T-helper 1 cell treated with Interleukin-12 subunit alpha and Interleukin-12 subunit beta and Interleukin-4 antibody, amounts not matched to agents 30 ng/mL and 1 ng/mL, for 36 hours (primary cell): ENCODE measurements at regions not wholly inside any gene's neighbourhood (a gene's known extent, or its start where the extent isn't known, plus 50 kb on each side); places are given as distances from the start of the nearest gene placed in this dataset.
"Not testable (repeated sequence)": the region's sequence is repeated elsewhere in the genome, so short reads cannot be mapped to it uniquely, and the experiment has no call there.

Experiments
- intact Hi-C: fragments of 100-400 bp; cut with micrococcal nuclease; formaldehyde crosslinking; loops from one replicate; pipeline ENCODE4 v1.15.1; 2024

DNA sequence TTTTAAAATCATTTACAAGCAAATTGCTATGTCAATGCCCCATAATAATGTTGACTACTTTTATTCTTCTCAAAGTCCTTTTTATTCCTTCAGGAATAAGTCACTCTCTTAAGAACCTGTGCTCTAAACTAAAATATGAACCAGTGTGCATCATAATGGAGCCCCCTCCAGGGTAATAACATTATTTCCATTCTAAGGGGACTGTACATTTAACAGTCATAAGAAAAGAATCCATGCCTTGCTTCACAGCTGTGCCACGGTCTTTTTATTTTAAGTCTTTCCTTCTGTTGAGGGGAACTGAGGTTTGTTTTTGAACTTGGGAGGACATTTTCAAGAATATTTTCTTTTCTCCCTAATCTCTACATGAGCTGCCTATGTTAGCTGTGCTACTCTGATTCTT is 297.6 kb downstream of the MAN2A1 start:
- intact Hi-C loops: no loop called here

DNA sequence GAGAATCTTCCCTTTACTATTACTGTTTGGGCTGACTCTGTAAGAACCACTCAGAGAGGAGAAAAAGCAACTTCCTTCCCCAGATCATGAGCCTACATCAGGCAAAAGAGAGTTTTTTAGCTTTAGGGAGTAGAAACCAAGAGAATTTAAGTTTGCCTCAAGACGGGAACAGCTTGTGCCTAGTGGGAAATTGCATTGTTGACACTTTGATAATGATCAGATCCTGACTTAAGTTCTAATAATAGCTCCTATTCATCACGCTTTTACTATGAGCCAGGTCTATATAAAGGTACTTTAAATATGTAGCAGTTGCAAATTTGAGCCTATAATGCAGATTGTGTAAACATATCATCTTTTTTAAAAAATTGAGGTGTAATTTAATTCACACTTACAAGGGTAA is 298.2 kb downstream of the MAN2A1 start:
- intact Hi-C loops: no loop called here

DNA sequence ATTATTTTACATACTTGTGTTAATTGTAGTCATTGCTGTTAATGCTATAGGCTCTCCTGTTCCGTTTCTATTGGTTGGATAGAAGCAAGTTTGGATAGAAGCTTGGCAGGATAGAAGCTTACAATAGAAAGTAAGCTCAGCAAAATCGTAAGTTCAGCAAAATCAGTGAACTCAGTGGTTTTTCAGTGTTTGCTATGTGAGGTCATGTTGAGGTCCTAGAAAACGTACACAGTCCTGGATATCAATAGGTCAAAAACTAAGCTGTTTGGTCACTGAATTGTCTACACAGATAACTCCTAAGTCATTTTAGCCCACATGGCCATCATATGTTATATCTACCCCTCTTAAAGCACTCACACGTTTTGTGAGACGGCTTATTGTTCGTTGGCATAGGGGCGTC is 299.4 kb downstream of the MAN2A1 start:
- intact Hi-C loops: no loop called here

DNA sequence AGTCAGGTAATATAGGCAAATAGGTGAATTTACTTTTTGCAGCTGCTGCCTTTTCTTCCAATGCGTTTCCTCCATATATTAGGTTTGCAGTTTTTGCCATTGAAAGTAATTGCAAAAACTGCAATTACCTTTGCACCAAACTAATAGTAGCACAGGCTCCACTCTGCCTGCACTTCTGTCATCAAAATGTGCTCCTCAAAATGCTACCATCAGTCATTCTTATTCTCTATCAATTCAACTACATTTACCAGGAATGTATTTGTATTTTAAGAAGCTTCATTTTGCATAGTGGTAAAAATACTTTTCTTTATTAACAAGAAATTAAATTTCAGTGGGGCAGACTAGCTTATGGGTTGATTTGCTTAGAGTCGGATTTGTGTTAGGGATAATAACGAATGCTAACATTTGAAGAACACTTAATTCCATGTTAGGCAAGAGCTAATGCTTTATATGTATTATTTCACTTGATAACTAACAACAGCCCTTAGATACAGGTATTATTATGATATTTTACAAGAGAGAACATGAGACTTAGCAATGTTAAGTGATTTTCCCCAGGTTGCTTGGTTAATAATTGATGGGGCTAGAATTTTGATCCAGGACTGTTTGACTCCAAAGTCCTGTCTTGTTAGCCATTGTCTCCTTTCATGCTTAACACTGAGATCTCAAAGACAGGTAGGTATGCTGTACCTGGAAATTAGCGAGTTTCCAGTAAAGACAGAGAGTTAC is 300.4 kb downstream of the MAN2A1 start:
- intact Hi-C loops: no loop called here

DNA sequence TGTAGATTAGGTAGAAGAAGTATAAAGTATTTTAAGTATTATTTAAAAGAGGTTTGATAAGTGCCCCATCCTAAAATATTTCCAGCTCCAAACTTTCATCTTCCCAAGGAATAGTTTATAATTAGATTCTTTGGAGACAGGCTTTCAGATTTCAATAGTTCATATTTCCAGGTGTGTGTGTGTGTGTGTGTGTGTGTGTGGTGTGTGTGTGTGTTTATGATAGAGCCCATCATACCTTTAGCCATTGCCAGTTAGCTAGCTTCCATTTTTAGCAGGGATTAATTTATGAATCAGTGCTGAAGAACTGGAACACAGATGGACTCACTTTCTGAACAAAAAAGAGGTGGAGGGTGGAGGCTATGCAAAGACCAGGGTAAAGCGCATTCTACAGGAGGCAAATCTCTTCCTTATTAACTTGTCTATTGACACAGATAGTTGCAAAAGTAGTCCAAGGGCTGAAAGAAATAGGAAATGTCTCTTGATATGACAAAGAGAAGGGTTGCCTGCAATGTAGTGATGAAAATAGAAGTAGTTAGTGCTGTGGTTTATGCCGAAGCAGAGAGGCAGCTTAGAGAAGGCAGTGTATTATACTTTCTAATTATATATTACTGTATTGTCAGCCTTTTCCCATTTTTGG is 301.1 kb downstream of the MAN2A1 start:
- intact Hi-C loops: no loop called here

DNA sequence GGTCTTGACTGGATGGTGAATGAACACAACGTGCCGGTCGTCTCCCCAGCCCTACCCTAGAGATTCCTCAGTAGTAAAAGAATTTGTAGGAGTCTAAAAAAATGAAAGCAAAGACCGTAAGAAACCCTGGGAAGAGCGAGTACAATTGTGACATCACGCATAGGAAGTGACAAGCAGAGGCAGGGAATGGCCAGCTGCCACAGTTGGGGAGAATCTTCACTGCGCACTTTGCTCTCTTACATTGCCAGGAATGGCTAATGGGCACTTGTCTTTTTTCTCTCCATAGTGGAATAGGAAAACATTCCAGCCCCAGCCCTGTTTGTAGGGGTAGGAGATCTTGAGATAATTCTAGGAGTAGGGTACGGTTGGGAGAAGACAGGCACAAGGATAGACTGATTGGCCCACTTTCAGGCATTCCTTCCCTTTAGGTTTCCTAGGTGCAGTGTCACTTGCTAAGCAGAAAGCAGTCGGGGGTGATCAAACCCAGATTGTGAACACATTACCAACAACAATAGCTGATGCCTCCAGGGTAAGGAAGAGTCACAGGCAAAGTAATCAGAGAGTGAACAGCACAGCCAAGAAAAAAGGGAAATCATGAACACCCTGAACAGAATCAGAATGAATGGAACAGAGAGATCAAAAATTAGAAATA is 302.7 kb downstream of the MAN2A1 start:
- intact Hi-C loops: no loop called here

DNA sequence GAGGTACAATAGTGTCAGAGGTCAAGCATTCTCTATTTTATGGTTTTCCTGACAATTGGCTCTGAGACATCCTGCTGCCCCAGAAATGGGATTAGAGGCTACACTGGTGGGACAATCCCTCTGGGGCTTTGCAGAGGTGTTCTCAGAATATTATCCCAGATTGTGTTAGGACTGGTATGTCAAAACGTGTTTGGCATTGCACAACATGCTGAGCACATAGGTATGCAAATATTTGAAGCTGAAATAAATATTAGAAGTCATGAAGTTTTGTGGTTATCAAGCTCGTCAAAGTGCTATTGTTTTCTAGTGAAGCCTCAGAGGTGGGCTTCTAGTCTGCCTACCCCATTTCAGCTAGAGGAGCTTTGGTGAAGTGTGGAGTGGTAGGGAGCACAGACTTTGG is 304.4 kb downstream of the MAN2A1 start:
- intact Hi-C loops: no loop called here

DNA sequence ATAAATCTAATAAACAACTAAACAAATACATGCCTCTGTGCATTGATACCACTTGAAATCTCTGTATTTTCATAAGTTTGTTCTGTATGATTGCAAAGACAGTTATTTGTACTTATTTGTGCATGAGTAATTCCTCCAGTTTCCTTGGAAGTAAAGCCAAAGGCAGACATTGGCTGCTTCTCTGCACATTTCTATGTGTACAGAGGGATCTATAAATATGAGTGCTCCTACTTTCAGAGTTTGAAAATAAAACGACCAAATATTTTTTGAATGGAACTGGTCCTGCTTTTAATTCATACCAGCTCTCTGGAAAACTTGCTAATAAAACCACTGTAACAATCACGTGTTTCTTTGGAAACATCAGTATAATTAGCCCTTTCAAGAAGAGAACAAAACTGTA is 306.5 kb downstream of the MAN2A1 start:
- intact Hi-C loops: no loop called here

DNA sequence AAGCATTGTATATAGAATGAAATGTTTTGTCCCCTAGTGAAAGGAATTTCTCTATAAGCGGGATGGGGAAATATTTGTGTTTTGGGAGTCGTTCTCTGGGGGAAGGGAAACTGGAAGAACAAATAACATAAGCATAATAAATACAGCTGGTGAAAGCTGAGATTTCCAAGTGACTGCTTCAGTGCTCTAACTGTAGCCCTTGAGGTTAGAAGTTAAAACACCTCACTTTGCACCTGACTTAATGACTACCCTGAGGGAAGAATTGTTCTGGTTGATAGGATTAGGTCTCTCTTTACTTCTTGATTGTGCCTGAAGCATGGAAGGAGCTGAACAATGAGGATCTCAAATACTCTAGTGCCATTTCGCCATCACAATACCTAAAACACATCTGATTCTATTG is 307.4 kb downstream of the MAN2A1 start:
- intact Hi-C loops: no loop called here

DNA sequence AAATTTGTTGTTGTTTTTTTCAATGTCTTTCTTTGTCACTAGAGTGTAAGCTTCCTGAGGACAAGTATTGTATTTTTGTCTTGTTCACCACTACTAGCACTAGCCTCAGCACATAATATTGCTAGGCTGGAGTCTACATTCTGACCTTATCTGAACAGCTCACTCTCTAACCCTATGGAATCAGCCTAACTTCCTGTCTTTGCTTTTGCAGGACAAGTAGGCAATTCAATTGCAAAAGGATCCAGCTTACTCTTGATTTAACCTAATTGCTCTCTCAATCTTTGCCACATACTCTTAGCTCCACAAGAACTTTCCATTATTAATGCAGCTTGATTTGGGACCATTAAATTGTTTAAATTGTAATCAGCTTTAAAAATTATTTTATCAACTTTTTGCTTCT is 308.5 kb downstream of the MAN2A1 start:
- intact Hi-C loops: no loop called here

DNA sequence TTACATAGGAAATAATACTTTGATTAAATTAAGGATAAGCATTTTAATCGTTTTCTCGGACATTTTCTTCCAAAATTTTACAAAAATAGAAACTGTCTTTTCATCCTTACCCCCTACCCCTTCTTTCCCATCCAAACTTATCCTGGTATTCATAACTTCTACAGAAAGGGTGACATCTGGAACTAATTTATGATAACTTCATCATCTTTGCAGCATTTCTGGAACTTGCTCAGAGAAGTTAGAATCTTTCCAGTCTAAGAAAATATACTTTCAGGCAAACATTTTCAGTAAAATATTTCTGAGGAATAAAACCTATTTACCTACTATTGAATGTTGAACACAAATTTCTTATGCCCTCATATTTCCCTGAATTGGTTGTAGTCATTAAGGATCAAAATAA is 309.0 kb downstream of the MAN2A1 start:
- intact Hi-C loops: no loop called here

DNA sequence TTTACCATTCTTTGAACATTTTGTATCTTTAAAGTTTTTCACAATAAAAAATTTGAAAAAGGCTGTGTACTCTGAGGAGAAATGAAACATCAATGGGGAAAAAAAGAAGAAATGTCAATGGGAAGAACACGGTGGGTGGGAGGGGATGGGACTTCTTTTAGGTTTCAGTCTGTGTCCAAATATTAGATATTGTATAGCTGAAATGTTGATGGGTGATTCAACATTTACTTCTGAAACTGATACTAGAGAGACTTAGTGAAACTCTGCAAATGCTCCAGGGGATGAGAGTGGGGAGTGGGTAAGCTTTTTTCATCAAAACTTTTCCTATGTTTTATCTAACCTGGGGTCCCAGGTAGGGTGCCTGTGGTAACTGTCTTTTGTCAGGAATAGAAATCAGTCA is 311.9 kb downstream of the MAN2A1 start:
- intact Hi-C loops: no loop called here

DNA sequence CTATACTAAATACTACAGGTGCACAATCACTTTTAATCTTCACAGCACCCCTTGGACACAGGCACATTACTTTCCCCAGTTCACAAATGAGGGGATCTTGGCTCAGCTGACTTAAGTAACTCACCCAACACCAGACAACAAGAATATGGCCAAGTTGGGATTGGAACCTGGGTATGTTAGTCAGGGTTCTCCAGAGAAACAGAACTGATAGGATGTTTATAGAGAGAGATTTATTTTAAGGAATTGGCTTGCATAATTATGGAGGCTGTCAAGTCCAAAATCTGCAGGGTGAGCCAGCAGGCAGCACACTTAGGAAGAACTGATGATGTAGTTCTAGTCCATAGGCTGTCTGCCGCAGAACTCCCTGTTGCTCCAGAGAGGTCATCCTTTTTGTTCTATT is 312.9 kb downstream of the MAN2A1 start:
- intact Hi-C loops: no loop called here

DNA sequence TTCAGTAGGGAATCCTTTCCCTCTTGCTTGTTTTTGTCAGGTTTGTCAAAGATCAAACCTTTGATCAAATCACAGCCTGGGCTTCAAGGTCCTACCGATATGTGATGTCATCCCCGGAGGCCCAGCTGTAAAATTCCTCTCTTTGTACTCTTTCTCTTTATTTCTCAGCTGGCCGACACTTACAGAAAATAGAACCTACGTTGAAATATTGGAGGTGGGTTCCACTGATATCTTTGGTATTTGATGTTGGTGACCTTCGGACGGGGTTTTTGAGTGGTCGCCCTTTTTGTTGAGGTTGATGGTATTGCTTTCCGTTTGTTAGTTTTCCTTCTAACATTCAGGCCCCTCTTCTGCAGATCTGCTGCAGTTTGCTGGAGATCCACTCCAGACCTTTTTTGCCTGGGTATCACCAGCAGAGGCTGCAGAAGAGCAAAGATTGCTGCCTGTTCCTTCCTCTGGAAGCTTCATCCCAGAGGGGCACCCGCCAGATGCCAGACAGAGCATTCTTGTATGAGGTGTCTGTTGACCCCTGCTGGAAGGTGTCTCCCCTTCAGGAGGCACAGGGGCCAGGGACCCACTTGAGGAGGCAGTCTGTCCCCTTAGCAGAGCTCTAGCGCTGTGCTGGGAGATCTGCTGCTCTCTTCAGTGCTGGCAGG is 316.3 kb downstream of the MAN2A1 start:
- intact Hi-C loops: not testable (repeated sequence)

DNA sequence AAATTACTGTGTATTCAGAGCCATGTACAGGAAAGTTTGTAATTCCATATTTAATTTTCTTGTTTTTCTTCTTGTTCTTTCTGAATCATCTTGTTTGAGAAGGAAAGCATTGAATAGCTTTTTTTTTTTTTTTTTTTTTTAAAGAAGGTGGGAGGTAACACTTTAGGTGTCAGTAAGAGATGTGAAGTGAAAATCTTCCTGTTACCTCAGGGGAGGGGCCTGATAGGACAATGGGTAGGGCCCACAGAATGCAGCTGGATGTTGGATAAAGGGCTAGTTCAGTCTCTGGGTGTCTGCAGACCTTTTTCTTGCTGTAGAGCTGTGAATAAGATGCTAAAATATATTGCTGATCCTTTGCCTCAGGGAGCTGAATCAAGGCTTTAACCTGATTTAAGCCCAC is 317.4 kb downstream of the MAN2A1 start:
- intact Hi-C loops: no loop called here

DNA sequence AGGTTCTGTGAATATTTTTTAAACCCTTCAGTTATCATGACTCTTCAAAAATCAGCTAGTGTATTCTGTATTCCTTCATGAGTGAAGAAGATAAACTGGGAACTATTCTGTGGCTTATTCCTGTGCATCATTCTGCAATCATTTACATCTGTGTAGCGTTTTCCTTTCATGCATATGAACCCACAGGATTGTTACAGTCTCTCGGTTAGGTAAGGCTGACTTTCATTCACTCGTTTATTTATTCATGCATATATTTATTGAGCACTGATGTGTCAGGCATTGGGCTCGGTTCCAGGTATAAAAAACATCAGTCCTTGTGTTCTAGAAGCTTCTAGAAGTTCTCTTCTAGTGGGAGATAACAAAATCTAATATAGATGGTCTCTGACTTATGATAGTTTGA is 318.4 kb downstream of the MAN2A1 start:
- intact Hi-C loops: no loop called here

DNA sequence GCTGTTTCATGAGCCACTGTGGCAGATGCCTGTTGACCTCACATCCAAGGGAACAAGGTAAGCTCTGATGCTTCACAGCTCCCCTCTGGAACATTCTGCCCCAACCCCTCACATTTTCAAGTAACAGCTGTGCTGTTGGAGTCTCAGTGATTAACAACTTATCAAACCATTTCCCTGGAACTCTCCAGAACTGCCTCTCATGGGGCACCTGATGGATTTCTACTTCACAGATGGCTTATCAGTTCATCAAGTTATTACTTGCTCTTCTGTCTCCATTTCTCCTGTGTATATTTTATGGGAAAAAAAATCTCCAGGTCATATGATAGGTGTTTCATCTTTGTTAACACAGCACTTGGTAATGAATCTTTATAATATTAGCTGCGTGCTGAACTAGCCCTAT is 322.4 kb downstream of the MAN2A1 start:
- intact Hi-C loops: no loop called here

DNA sequence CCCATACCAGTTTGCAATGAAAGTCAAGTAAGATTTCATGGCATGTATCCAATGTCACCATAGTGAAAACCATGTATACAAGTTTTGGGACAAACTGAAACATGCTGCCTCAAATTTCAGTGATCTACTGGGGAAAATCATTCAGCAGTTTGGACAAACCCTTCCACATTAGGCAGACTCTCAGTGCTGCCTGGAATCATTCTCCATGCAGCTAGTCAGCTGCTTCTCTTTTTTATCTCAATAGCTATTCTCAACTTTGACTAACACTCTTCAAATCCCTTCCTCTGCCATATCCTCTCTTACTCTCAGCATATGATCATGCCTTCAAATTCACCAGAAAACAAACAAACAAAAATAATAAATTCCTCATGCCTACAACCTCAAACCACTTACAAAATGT is 323.3 kb downstream of the MAN2A1 start:
- intact Hi-C loops: no loop called here

DNA sequence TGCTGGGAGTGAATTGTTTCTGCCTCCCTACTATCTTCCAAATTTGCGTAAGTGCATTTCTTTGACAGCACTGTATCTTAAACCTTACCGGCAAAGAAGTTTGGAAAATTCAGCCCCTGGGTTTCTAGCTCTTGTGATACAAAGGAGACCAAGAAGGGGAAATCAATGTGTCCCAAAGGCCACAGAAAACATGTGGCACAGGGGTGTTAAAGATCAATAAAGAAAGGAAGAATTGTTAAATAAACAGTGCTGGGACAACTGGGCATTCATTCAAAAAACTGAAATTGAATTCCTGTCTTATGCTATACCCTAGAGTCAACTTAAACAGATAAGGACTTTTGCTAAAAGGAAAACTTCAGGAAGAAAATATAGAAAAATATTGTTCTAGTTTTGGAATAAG is 328.1 kb downstream of the MAN2A1 start:
- intact Hi-C loops: no loop called here

DNA sequence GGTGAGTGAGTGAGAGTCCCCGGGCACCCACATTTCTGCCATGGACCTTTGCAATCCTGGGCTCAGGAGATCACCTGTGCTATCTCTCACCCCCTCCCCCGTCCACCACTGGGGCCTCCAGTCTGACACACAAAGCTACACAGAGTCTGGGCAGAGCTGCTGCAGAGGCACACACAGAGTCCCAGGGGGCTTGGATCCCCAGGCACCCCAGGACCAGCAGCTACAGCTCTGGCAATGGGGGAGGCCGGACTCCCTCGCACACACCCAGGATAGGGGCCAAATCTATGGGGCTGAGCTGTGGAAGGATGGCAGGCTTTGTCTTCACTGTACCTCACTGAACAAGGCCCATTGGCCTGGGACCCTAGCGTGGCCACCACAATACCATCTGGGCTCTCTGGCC is 328.8 kb downstream of the MAN2A1 start:
- intact Hi-C loops: no loop called here

DNA sequence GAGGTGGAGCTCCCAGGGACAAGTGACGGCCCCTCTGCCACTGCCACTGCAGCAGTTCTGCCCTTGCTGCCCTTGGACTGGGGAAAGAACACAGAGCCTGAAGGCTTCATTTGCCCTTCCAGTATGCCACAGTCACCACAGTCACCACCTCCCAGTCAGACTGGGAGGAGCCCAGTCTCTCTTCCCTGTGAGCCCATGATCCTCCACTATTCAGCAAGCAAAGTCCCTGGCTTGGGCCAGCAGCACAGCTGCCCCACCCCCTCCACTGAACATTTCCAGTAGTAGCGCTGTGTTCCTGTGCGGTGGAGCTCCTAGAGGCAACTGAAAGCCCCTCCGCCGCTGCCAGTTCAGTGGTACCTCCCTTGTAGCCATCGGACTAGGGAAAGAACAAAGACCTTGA is 329.4 kb downstream of the MAN2A1 start:
- intact Hi-C loops: no loop called here

DNA sequence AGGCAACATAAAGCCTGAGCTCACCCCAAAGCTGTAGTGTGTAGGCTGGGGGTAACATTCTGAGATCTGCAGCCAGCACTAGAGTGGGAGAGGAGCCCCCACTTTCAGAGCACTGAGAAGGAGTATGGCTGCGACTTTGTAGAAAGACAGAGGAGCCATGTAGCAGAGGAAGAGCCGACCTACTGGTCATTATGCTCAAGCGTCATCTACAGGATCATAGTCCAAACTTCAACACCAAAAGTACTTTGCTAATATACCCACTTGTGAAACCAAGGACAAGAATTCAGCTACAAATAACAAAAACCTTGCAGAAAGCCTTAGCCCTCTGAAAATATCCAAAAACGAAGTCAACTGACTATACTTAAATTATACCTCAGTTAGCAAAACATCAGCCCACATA is 330.1 kb downstream of the MAN2A1 start:
- intact Hi-C loops: no loop called here
